ENCODE measurements at regions not wholly inside any gene's neighbourhood (a gene's known extent, or its start where the extent isn't known, plus 50 kb on each side); places are given as distances from the start of the nearest gene placed in this dataset.
"Not testable (repeated sequence)": the region's sequence is repeated elsewhere in the genome, so short reads cannot be mapped to it uniquely, and the experiment has no call there.

DNA sequence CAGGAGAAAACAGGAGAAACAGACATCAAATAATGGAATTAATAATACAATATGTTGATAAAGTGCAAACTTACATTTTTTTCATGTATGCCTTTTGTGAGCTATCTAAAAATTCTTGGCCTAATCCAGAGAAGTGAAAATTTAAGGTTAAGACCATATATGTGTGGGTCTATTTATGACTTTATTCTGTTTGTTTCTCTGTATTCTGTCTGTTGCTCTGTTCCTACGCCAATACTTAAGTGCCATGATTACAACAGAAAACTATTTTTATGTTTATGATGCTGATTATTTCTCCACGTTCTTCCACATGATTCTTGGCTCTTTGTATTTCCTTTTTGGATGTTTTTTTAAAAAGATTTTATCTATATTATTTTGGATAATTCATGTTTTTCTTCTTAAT, 109.6 kb upstream of the MAP3K4 start:
- H3K27me3 Mint-ChIP-seq: peaks cover 19% of the 10 kb centered on the region
- DNase-seq (no peak), ATAC-seq (no peak)
- H3K4me3 Mint-ChIP-seq: no peak overlapping the region
- H3K27ac Mint-ChIP-seq: no peak overlapping the region
- H3K4me1 Mint-ChIP-seq: no peaks in the 10 kb centered on the region
- no peaks in the 10 kb centered on the region for H3K9me3 Mint-ChIP-seq

DNA sequence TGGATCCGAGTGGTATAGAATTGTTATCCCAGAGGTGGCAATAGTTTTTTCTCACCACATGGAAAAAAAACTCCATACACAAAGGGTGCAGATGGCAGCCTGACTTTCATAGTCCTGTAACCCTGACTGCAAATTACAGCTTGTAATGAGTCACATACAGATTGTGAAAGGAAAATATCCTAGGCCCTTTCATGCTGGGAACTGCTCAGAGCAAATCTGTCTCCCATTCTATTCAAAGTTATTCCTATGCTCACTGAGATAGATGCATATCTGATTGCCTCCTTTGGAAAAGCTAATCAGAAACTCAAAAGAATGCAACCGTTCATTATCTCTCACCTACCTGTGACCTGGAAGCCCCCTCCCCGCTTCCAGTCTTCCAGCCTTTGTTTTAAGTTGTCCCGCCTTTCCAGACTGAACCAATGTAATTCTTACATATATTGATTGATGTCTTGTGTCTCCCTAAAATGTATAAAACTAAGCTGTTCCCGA, 108.7 kb upstream of the MAP3K4 start:
- H3K4me1 Mint-ChIP-seq: no peaks in the 10 kb centered on the region

DNA sequence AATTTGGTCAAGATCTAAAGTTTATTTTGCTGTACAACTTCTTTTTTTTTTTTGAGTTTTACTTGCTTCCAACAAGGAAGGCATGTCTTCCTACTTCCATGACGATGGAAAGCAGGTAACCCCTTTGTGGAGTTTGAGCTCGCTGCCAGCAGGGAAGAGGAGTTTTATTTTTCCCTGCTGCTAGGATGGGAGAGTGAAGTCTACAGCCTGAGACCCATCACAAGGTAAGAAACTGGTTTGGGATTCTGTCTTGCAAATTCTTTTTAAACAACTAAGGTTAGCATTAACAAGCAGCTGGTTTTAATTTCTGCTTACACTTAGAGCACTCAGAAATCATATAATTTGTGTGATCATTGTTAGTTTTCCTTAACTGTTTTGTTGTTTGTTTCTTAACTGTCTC, 108.0 kb upstream of the MAP3K4 start:
- H3K9me3 Mint-ChIP-seq: no peaks in the 10 kb centered on the region
- no peaks in the 10 kb centered on the region for H3K4me1 Mint-ChIP-seq
- no peak overlapping the region for H3K4me3 Mint-ChIP-seq
- DNase-seq (no peak), ATAC-seq (no peak)
- H3K27ac Mint-ChIP-seq: no peak overlapping the region
- H3K27me3 Mint-ChIP-seq: peaks cover 13% of the 10 kb centered on the region

More for the DNA sequence above, 108.7 kb upstream of the MAP3K4 start:
- H3K27me3 Mint-ChIP-seq: peaks cover 16% of the 10 kb centered on the region
- H3K27ac Mint-ChIP-seq: no peak overlapping the region
- ATAC-seq (no peak), DNase-seq (no peak)
- H3K9me3 Mint-ChIP-seq: no peaks in the 10 kb centered on the region
- H3K4me3 Mint-ChIP-seq: no peak overlapping the region

DNA sequence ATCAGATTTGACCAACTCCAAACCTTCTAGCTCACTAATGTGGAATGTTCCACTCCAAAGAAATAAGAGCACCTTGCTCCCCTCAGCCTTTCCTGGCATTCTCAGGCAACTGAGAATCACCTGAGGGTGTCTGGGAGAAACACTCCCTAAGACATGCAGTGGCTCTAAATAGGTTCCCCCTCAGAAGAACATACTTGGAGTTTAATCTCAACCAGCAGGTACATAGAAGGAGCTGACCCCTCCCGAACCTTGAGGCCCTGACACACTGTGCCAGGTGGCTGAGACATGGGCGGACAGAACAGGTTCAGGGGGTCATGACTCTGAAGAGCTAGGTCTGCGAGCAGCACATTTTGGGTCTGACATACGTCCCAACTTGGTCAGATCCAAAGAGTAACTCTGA, 107.6 kb upstream of the MAP3K4 start:
- Mint-ChIP-seq H3K27me3 (peaks cover 10% of the 10 kb centered on the region), H3K27ac (no peak overlapping the region), H3K4me1 (no peaks in the 10 kb centered on the region), H3K4me3 (no peak overlapping the region), H3K9me3 (no peaks in the 10 kb centered on the region)
- ATAC-seq (no peak), DNase-seq (no peak)

DNA sequence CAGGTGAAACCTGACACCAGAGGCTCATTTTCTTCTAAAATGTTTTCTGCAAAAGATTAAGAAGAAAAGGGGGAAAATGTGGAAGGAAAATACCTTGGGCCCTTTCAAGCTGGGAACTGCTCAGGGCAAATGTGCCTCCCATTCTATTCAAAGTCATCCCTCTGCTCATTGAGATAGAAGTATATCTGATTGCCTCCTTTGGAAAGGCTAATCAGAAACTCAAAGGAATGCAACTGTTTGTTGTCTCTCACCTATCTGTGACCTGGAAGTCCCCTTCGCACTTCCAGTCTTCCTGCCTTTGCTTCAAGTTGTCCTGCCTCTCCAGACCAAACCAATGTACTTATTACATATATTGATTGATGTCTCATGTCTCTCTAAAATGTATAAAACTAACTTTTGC, 102.4 kb upstream of the MAP3K4 start:
- DNase-seq, H3K27ac Mint-ChIP-seq, ATAC-seq, H3K4me1 Mint-ChIP-seq, H3K9me3 Mint-ChIP-seq, H3K4me3 Mint-ChIP-seq, H3K27me3 Mint-ChIP-seq: not testable (repeated sequence)

DNA sequence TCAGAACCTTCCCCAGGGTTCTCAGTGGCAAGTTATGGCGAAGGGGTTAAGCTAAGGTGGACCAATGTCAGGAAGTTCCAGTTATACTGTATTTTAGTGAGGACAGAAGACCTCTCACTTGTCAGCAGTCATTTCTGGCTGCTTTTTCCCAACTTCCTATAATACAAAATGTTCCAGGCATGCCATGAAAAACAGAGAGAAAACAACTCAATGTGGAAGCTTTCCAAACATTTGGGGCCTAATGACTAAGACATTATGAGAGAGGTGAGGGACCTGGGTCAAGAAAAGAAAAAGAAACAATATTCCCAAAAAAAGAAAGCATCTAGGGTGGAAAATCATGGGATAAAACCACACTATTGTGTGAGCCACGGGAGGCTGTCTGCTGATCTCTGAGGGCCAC, 99.9 kb upstream of the MAP3K4 start:
- no peak for DNase-seq
- Mint-ChIP-seq H3K4me3 (no peak overlapping the region), H3K27me3 (peaks cover 19% of the 10 kb centered on the region), H3K27ac (no peak overlapping the region), H3K9me3 (no peaks in the 10 kb centered on the region), H3K4me1 (no peaks in the 10 kb centered on the region)
- ATAC-seq: no peak

DNA sequence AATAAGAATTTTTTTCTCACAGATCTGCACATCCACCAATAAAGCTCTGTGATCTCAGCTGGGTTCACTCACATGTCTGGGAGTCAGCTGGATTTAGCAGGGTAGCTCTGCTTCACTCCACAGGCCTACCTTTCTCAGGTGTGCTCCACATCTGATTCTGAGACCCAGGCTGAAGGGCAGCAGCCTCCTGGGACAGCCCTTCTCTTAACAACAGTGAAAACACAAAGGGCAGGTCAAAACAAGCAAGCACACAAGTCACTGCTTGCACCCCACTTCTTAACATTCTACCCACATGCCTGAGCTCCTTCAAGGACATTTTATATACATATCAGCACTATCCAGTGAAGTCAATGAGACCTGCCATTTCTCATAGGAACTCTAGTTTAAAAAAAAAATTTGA, 96.0 kb upstream of the MAP3K4 start:
- DNase-seq (no peak), ATAC-seq (no peak)
- Mint-ChIP-seq H3K27ac (no peak overlapping the region), H3K4me1 (no peaks in the 10 kb centered on the region), H3K9me3 (no peaks in the 10 kb centered on the region), H3K4me3 (no peak overlapping the region), H3K27me3 (peaks cover 15% of the 10 kb centered on the region)

DNA sequence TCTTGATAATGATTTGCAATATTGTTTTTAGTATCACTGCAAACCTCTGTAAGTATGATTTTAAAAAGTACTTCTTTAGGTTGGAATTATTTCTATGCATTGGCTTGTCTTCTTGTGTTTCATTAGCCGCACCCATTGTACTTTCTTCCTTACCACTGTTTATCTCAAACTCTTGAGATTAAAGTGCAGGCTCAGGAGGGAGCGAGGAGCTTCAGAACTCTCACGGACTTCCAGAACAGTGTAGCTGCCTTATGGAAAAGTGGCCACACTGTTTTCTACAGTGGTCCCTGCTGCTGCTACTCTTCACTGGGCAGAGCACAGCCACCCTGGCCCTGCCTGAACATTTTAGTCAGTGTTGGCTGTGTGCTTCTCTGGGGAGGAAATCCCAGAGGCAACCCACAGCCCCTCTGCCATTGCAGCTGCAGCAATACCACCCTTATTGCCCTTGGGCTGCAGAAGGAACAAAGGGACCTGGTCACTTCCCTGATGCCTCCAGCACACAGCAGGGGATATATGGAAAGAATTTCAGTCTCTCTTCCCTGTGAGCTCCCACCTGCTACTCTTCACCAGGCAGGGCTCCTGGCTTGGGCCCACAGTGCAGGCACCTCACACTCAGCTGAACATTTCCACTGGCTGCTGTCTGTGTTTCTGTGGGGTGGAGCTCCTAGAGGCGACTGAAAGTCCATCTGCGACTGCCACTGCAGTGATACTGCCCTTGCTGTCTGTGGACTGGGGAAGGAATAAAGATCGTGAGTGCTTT, 91.7 kb upstream of the MAP3K4 start:
- DNase-seq: no peak
- Mint-ChIP-seq H3K4me1 (no peaks in the 10 kb centered on the region), H3K9me3 (peaks cover 0 to 4% of the 10 kb centered on the region in 2 donors), H3K27me3 (peaks cover 35% of the 10 kb centered on the region), H3K27ac (no peak overlapping the region), H3K4me3 (no peak overlapping the region)
- no peak for ATAC-seq

DNA sequence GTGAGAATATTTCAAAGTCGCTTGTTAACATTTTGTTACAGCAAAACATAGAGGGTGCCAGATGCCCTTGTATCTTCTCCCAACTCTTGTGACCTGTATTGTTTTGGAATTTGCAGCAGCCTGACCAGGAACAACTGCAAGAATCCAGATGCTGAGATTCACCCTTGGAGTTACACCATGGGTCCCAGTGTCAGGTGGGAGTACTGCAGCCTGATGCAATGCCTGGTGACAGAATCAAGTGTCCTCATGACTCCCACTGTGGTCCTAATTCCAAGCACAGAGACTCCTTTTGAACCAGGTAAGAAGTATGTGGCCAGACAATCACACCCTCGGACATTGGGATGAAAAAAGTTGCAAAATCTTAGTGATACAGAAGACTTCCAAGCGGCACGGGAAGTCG, 79.6 kb upstream of the MAP3K4 start:
- H3K4me1 Mint-ChIP-seq: no peaks in the 10 kb centered on the region
- no peak for DNase-seq
- peaks cover 9 to 14% of the 10 kb centered on the region in 2 donors for H3K9me3 Mint-ChIP-seq
- no peak overlapping the region for H3K27ac Mint-ChIP-seq
- ATAC-seq: no peak
- peaks cover under 1% of the 10 kb centered on the region for H3K27me3 Mint-ChIP-seq
- no peak overlapping the region for H3K4me3 Mint-ChIP-seq

DNA sequence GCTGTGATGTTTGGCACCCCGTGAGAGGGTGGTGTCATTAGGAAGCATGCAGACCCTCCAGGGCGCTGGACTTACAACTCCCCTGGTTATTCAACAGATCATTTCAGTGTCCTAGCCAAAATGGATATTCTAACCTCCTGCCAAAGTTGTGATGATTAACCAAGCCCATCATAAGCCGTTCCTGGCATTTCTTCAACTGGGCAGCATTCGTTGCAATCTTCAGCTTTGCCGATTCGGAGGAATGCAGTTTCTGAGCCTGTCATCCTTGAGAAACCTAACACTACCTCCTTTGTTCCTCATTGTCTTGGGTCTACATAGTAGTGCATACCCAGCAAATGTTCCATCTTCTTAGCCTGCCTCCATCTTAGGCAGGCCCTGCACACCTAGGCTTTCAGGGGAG, 79.2 kb upstream of the MAP3K4 start:
- Mint-ChIP-seq H3K4me1 (no peaks in the 10 kb centered on the region), H3K9me3 (peaks cover 5 to 10% of the 10 kb centered on the region in 2 donors), H3K4me3 (no peak overlapping the region), H3K27ac (no peak overlapping the region), H3K27me3 (no peaks in the 10 kb centered on the region)
- ATAC-seq (no peak), DNase-seq (no peak)

DNA sequence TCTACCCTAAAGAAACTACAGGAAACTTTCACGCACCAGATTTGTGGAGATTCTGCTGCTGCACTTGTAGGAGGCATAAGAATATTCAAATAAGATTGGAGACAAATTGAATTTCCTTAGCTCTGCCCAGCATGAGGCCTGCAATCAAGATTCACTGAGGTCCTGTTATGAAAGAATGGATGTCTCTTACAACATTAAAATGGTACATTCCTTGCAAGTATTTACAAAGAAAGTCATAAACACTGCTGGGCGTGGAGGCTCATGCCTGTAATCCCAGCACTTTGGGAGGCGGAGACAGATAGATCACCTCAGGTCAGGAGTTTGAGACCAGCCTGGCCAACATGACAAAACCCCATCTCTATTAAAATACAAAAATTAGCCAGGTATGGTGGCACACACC, 74.0 kb upstream of the MAP3K4 start:
- Mint-ChIP-seq H3K4me3 (no peak overlapping the region), H3K27ac (no peak overlapping the region), H3K27me3 (peaks cover 26% of the 10 kb centered on the region), H3K4me1 (no peaks in the 10 kb centered on the region), H3K9me3 (peaks cover 0 to 3% of the 10 kb centered on the region in 2 donors)
- no peak for ATAC-seq
- no peak for DNase-seq

DNA sequence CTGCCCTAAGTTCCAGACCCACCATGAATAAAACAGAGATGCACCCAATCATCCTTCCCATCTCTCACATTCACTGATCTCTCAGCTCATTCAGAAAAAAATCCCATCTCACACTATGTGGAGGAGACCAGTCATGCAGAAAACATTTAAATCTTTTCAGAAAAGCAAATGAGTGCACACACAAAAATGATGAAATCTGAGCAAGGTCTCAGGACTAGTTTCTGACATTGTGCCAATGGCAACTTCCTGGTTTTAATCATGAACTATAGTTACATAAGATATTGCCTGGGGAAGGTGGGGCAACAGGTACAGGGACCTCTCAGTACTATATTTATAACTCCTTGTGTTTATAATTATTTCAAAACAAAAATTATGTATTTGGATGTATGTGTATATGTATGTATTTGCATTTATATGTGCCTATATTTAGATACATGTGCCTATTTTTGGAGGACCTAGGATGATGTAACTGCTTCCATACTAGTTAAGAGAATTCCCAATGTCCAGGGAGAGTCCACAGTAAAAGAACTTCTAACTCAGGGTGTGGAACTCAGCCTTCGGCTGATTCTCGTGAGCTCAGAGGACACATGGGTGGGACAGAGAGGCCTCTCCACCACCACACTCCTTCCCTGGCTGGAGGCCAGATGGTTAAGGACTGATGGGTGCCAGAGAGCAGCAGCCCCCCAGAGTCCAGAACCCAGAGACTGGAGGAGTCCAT, 71.7 kb upstream of the MAP3K4 start:
- ATAC-seq (no peak), DNase-seq (no peak)
- Mint-ChIP-seq H3K4me1 (no peaks in the 10 kb centered on the region), H3K27me3 (peaks cover 26% of the 10 kb centered on the region), H3K9me3 (no peaks in the 10 kb centered on the region), H3K27ac (no peak overlapping the region), H3K4me3 (no peak overlapping the region)

DNA sequence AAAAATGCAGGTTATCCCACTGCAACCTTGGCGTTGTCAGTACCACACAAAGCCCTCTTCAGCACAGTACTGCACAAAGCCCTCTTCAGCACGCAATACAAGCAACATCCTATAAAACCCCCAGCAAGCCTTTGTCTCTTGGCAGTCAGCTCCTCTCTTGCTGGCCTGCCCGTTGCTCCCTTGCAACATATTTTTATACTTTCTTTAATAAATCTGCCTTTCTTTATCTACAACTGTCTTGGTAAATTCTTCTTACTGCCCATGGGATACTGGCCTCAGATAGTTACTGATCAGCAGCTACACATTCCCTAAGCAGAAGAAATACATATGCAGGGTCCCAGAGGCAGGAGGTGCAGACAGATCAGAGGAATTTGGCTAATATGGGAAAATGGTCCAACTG, 70.5 kb upstream of the MAP3K4 start:
- ATAC-seq: no peak
- Mint-ChIP-seq H3K4me1 (no peaks in the 10 kb centered on the region), H3K27ac (no peak overlapping the region), H3K9me3 (no peaks in the 10 kb centered on the region), H3K4me3 (no peak overlapping the region), H3K27me3 (peaks cover 39% of the 10 kb centered on the region)
- DNase-seq: no peak

DNA sequence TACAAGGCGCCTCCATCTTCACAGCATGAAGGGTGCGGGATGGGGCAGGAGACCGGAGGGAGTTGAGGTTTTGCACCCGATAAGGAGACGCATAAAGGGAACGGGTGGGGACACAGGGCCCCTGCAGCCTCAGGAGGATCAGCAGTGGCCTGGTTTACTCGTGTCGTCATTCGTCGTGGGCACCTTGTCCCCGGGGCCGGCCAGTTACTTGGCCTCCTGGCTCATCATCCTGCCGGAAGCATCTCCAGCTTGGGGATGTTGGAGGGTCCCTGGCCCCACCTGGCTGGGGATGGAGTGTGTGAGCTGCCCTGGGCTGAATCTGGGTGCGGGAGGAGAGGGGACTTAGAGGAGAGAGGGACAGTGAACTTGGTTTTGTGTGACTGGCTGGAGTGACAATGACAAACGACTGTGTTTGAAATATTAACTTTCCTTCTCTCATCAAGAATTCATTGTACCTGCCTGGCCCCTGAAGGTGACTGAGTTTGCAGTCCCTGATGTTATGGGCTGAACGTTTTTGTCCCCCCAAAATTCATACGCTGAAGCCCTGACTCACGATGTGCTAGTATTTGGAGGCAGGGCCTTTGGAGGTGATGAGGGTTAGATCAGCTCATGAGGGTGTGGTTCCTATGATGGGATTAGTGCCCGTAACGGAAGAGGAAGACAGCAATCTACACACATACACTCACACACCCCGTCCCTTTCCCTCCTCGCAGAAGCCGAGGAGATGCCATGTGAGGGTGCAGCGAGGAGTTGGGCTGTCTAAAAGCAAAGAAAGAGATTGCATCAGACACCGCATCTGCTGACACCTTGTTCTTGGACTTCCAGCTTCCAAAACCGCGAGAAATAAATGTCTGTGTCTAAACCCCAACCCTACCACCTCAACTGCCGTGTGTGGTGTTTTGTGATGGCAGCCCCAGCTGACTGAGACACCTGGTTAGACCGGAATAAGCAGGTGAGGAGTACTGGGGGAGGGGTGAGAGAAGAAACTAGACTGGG, 65.0 kb upstream of the MAP3K4 start:
- H3K4me3 Mint-ChIP-seq: no peak overlapping the region
- H3K4me1 Mint-ChIP-seq: no peaks in the 10 kb centered on the region
- no peak for DNase-seq
- H3K9me3 Mint-ChIP-seq: no peaks in the 10 kb centered on the region
- peaks cover 48% of the 10 kb centered on the region for H3K27me3 Mint-ChIP-seq
- H3K27ac Mint-ChIP-seq: no peak overlapping the region
- no peak for ATAC-seq

DNA sequence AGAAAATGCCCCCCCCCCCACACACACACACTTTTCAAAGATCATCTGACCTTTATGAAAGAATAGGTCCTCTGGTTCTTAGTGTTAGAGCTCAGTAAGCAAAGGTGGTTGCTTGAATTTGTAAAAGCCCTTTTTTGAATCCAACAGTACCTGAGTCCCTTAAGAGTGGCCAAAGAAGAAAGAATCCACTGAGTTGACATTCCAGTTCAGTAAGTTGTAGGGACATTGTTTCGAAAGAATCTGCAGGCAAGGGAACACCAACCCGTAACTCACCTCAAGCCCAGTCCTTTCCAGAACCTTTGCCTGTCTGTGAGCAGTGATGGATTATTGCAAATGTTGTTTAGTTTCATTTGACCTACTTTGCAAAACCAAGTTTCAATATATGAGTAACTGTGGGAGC, 64.2 kb upstream of the MAP3K4 start:
- no peak overlapping the region for H3K4me3 Mint-ChIP-seq
- ATAC-seq: no peak

More for the DNA sequence above, 64.2 kb upstream of the MAP3K4 start:
- H3K27me3 Mint-ChIP-seq: peaks cover 48% of the 10 kb centered on the region
- H3K27ac Mint-ChIP-seq: no peak overlapping the region
- no peaks in the 10 kb centered on the region for H3K4me1 Mint-ChIP-seq
- no peaks in the 10 kb centered on the region for H3K9me3 Mint-ChIP-seq
- DNase-seq: no peak
